ENCODE measurements at regions not wholly inside any gene's neighbourhood (a gene's known extent, or its start where the extent isn't known, plus 50 kb on each side); places are given as distances from the start of the nearest gene placed in this dataset.

- TF ChIP-seq EZH2 (IDR thresholded peaks at IDR 0.05; ENCODE audit: low read length, unreplicated experiment): no peak
- no peak for TF ChIP-seq CTCF (conservative IDR thresholded peaks at IDR 0.05; ENCODE audit: low read depth, low read length)
- no peak for TF ChIP-seq EZH2phosphoT487 (IDR thresholded peaks at IDR 0.05; ENCODE audit: borderline replicate concordance, low read length)
Observed at GRCh38 chr1:177561436-177561835, 390.7 kb downstream of the BRINP2 start.

Data from PC-3 (cell line).